Endodermal cell (in vitro differentiated cells): ENCODE measurements at regions not wholly inside any gene's neighbourhood (a gene's known extent, or its start where the extent isn't known, plus 50 kb on each side); places are given as distances from the start of the nearest gene placed in this dataset.
"Not testable (repeated sequence)": the region's sequence is repeated elsewhere in the genome, so short reads cannot be mapped to it uniquely, and the experiment has no call there.

Source experiments
- DNase-seq: peaks from one replicate; pipeline ENCODE4 v3.0.0-alpha.2; 2017
- H3K27ac ChIP-seq: 2 replicates; pipeline ENCODE4 v1.5.1; 2013; ENCODE audit warnings: mild to moderate bottlenecking, low read depth, low read length, moderate library complexity
- H3K27me3 ChIP-seq: 2 replicates; pipeline ENCODE4 v1.6.1; 2013; ENCODE audit warnings: mild to moderate bottlenecking, low read length, moderate library complexity; ENCODE audit not compliant: insufficient read depth, control insufficient read depth, poor library complexity, severe bottlenecking
- H3K36me3 ChIP-seq: 2 replicates; pipeline ENCODE4 v1.7.0; 2013; ENCODE audit warnings: mild to moderate bottlenecking, low read length, moderate library complexity; ENCODE audit not compliant: control insufficient read depth, insufficient read depth
- H3K4me1 ChIP-seq: one replicate; pipeline ENCODE4 v1.7.0; 2013; ENCODE audit warnings: low read length; ENCODE audit not compliant: control insufficient read depth, insufficient read depth
- H3K4me3 ChIP-seq: 2 replicates; pipeline ENCODE4 v1.5.1; 2013; ENCODE audit warnings: mild to moderate bottlenecking, low read length, moderate library complexity
- H3K9ac ChIP-seq: 2 replicates; pipeline ENCODE4 v1.6.1; 2013; ENCODE audit warnings: mild to moderate bottlenecking, low read length, moderate library complexity; ENCODE audit not compliant: poor library complexity, severe bottlenecking; ENCODE audit errors: extremely low read depth
- H3K9me3 ChIP-seq: 2 replicates; pipeline ENCODE4 v1.6.1; 2013; ENCODE audit warnings: mild to moderate bottlenecking, low read length, moderate library complexity; ENCODE audit not compliant: control insufficient read depth
- H3K27ac Mint-ChIP-seq: 2 replicates; pipeline ENCODE4 v1.8.0; 2020; ENCODE audit warnings: mixed read lengths
- H3K27me3 Mint-ChIP-seq: 2 replicates; pipeline ENCODE4 v1.8.0; 2021; ENCODE audit warnings: mild to moderate bottlenecking, mixed read lengths; ENCODE audit not compliant: insufficient read depth
- H3K36me3 Mint-ChIP-seq: 2 replicates; pipeline ENCODE4 v1.8.0; 2020; ENCODE audit warnings: low read depth, mixed read lengths
- H3K4me1 Mint-ChIP-seq: 2 replicates; pipeline ENCODE4 v1.8.0; 2020; ENCODE audit warnings: mixed read lengths
- H3K4me3 Mint-ChIP-seq: 2 replicates; pipeline ENCODE4 v1.8.0; 2020; ENCODE audit warnings: mild to moderate bottlenecking, moderate library complexity, mixed read lengths
- H3K9me3 Mint-ChIP-seq: 2 replicates; pipeline ENCODE4 v1.8.0; 2020; ENCODE audit warnings: mild to moderate bottlenecking, mixed read lengths
- WGBS, 2 experiments: methylation state at CpG; one replicate each; pipeline versions ENCODE4 v1.1.5 to v1.1.7; 2013; ENCODE audit warnings: missing lambda C conversion rate in 2 of 2, mixed read lengths in 1 of 2; ENCODE audit not compliant: insufficient coverage in 1 of 2, insufficient read length in 1 of 2; 5-methylcytosine and 5-hydroxymethylcytosine counted together
- TF ChIP-seq, protein P1 (sequence below): fragments of 200-600 bp; sonication (generic); conservative IDR thresholded peaks from 2 replicates; pipeline ENCODE4 v1.5.0; 2021; ENCODE audit warnings: antibody characterized with exemption, mild to moderate bottlenecking

DNA sequence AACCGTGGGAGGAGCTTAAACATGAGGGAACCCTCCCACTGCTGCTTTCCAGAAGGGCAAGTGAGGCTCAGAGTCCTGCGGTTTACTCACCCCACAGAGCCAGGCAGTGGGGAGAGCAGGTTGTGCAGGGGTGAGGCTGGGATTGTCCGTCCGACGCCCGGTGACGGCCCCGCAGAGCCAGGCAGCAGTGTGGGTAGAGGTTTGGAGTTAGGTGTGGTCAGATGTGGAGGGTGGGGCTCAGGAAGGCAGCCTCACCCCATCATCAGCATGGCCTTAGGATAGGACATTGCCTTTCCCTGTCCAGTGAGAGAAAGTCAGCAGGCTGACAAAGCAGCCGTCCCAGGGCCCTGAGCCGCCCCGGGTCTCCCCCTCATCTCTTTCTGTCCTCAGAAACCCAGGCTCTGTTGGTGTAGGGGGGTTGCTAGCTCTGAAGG, 234.6 kb downstream of the DLL1 start:
- H3K27ac Mint-ChIP-seq = no peak overlapping the region
- H3K27me3 Mint-ChIP-seq = peaks cover 1% of the 10 kb centered on the region
- DNase-seq = peak; percentile 26

DNA sequence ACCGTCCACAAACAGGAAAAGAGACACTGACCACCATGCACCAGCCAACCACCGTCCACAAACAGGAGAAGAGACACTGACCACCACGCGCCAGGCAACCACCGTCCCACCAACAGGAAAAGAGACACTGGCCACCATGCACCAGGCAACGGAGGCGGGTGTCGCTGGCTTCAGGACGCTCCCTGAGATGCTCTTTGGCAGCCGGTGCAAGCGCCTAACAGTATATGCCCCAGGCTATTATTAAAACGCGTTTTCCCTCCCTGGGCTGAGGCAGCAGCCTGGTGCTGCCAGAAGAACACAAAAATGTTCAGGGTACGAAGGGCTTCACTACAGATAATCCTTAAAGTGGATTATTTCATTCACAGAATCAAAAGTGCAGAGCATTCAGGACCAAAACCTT, 235.1 kb downstream of the DLL1 start:
- H3K27me3 ChIP-seq, H3K36me3 Mint-ChIP-seq, H3K36me3 ChIP-seq, H3K27ac ChIP-seq, H3K4me3 ChIP-seq, DNase-seq, H3K9me3 ChIP-seq, H3K9ac ChIP-seq, H3K27me3 Mint-ChIP-seq, H3K4me1 Mint-ChIP-seq, H3K4me1 ChIP-seq, H3K27ac Mint-ChIP-seq, H3K4me3 Mint-ChIP-seq: not testable (repeated sequence)
- WGBS, 2 experiments = 94% methylated on average over 7 to 13 of the region's 14 CpGs
- H3K9me3 Mint-ChIP-seq = peaks cover 15% of the 10 kb centered on the region

More for the DNA sequence above, 234.6 kb downstream of the DLL1 start:
- no peak overlapping the region for H3K4me3 Mint-ChIP-seq
- no peaks in the 10 kb centered on the region for H3K4me1 ChIP-seq
- H3K4me1 Mint-ChIP-seq = no peaks in the 10 kb centered on the region
- TF ChIP-seq, protein P1, sequence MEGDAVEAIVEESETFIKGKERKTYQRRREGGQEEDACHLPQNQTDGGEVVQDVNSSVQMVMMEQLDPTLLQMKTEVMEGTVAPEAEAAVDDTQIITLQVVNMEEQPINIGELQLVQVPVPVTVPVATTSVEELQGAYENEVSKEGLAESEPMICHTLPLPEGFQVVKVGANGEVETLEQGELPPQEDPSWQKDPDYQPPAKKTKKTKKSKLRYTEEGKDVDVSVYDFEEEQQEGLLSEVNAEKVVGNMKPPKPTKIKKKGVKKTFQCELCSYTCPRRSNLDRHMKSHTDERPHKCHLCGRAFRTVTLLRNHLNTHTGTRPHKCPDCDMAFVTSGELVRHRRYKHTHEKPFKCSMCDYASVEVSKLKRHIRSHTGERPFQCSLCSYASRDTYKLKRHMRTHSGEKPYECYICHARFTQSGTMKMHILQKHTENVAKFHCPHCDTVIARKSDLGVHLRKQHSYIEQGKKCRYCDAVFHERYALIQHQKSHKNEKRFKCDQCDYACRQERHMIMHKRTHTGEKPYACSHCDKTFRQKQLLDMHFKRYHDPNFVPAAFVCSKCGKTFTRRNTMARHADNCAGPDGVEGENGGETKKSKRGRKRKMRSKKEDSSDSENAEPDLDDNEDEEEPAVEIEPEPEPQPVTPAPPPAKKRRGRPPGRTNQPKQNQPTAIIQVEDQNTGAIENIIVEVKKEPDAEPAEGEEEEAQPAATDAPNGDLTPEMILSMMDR = no peak
- H3K27ac ChIP-seq = no peak overlapping the region
- H3K27me3 ChIP-seq = no peaks in the 10 kb centered on the region
- H3K4me3 ChIP-seq = no peak overlapping the region
- peaks cover 15% of the 10 kb centered on the region for H3K9me3 Mint-ChIP-seq
- no peaks in the 10 kb centered on the region for H3K36me3 Mint-ChIP-seq
- WGBS, 2 experiments = 92 to 98% methylated on average over 7 to 11 of the region's 11 CpGs
- H3K9ac ChIP-seq = no peak overlapping the region
- no peaks in the 10 kb centered on the region for H3K36me3 ChIP-seq
- no peaks in the 10 kb centered on the region for H3K9me3 ChIP-seq

DNA sequence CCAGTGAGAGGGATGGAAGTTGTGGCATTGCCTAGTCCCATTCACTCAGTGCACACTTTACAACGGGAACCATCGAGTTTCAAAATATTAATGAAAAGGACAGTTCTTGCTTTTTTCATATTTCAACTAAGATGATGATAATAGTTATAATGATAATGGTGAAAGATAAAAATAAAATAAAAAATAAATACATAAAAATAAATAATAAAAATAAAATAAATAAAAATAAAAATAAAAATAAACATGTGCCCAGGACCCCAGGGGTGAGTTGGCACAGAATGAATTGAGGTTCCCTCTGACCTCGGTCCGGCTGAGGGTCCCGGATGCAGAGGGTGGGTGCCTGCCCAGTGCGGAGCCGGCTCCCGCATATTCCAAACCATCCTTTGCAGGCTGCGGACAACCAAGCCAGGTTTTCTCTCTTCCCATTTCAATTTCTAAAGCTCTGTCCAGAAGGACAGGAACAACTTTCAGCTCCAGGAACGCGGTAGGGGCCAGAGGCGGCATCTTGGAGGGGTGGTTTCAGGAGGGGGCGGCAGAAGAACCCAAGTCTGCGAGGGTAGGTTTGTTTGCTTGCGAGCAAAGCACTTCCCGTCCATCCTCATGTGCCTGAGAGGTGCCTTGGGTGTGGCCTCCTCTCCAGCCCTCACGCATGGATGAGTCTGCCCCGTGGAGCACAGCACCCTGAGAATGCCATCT, 236.8 kb downstream of the DLL1 start:
- no peak overlapping the region for H3K4me3 Mint-ChIP-seq
- no peaks in the 10 kb centered on the region for H3K36me3 Mint-ChIP-seq
- H3K4me3 ChIP-seq = no peak overlapping the region
- no peaks in the 10 kb centered on the region for H3K9me3 ChIP-seq
- 88 to 95% methylated on average over 9 to 18 of the region's 18 CpGs for WGBS, 2 experiments
- TF ChIP-seq, protein P1 = no peak
- peaks cover 15% of the 10 kb centered on the region for H3K9me3 Mint-ChIP-seq
- H3K9ac ChIP-seq = no peak overlapping the region
- peak; percentile 14 for DNase-seq
- H3K27ac Mint-ChIP-seq = no peak overlapping the region
- no peaks in the 10 kb centered on the region for H3K4me1 Mint-ChIP-seq
- H3K27me3 Mint-ChIP-seq = peaks cover 1% of the 10 kb centered on the region
- H3K27me3 ChIP-seq = no peaks in the 10 kb centered on the region
- H3K4me1 ChIP-seq = no peaks in the 10 kb centered on the region
- H3K36me3 ChIP-seq = no peaks in the 10 kb centered on the region
- no peak overlapping the region for H3K27ac ChIP-seq
